GM12872 (cell line): ENCODE measurements at regions not wholly inside any gene's neighbourhood (a gene's known extent, or its start where the extent isn't known, plus 50 kb on each side); places are given as distances from the start of the nearest gene placed in this dataset.

ENCODE experiments used
- CTCF ChIP-seq: IDR thresholded peaks from 3 replicates; pipeline ENCODE4 v1.5.1; 2011; ENCODE audit warnings: low read depth, mild to moderate bottlenecking, low read length, moderate library complexity; ENCODE audit not compliant: insufficient read depth

- no peak for TF ChIP-seq CTCF
Measured at GRCh38 chr13:50261130-50261901, 246.1 kb downstream of the KCNRG start.

DNA sequence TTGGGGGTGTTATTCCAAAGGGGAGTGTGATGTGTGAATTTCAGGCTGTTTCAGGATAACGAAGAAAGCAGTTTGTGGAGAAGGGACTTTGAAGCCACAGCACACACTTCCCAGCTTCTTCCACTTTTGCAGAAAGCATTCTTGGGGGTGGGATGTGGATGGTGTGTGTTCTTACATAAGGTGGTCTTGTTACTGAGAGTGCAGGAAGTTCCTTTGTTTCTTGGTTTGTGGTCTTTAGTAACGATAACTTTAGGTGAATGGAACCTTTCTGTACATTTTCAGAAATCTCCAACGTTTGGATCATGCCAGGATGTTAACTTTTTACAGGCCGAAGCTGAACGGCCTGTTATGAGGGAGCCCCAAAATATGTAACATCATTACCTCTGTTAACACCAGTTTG, 251.8 kb downstream of the KCNRG start:
- no peak for TF ChIP-seq CTCF

DNA sequence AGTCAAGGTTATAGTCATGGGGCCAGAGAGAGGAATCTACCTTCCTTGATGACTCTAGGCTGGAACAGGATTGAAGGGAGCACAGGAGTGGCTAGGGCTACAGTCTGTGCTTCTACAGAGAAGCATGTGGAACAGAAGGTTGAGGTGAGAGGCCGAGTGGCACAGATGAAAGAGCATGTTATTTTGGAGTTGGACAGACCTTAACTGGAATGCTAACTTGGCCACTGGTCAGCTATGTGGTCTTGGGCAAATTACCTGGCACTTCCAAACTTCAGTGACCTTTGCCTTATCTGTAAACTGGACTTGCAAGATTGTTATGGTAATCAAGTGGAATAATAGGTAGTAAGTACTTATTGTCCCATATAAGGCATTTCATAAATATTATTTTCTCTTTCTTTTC, 252.7 kb downstream of the KCNRG start:
- no peak for TF ChIP-seq CTCF

GRCh38 chr13:50268500-50268899, 253.3 kb downstream of the KCNRG start:
- no peak for TF ChIP-seq CTCF

- TF ChIP-seq CTCF: no peak
Measured at GRCh38 chr13:50274181-50274580, 258.9 kb downstream of the KCNRG start.

DNA sequence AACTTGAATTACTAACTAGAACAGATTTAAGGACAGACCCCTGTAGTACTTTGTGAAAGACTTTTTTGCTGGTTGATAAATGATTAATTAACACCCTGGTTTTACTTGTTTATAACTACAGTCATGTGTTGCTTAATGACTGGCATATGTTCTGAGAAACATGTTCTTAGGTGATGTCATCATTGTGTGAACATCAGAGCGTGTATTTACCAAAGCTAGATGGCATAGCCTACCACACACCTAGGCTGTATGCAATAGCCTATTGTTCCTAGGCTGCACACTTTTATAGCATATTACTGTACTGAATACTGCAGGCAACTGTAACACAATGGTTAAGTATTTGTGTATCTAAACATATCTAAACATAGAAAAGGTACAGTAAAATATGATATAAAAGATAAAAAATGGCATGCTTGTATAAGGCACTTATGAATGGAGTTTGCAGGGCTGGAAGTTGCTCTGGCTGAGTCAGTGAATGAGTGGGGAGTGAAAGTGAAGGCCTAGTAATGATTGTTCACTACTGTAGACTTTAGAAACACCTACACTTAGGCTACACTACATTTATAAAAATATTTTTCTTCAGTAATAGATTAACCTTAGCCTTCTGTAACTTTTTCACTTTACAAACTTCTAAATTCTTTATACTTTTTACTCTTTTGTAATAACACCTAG, 260.3 kb downstream of the KCNRG start:
- TF ChIP-seq CTCF: no peak

DNA sequence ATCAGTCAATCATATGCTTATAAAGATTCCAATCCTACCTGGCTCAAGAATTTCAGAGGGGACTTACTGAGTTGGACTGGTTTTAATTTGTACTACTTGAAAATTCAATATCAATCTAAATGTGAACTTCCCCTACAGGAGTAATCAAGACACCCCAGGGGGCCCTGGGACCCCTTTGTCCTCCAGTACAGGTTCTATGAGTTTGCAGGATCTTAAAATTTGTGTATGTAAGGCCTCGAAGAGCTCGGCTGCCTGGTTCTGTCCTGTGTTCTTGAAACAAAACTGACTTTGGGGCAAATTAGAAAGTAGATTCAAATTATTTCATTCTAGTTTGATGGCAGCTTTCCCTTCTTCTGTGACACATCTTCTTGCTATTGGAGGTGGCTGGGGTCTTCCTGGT, 261.3 kb downstream of the KCNRG start:
- TF ChIP-seq CTCF: no peak
